ENCODE measurements at regions not wholly inside any gene's neighbourhood (a gene's known extent, or its start where the extent isn't known, plus 50 kb on each side); places are given as distances from the start of the nearest gene placed in this dataset.
"Not testable (repeated sequence)": the region's sequence is repeated elsewhere in the genome, so short reads cannot be mapped to it uniquely, and the experiment has no call there.

- Mint-ChIP-seq H3K4me1 (no peaks in the 10 kb centered on the region), H3K27ac (no peak overlapping the region), H3K9me3 (no peaks in the 10 kb centered on the region), H3K36me3 (ENCODE audit: low read depth) (no peaks in the 10 kb centered on the region), H3K27me3 (no peaks in the 10 kb centered on the region), H3K4me3 (no peak overlapping the region)
- ChIA-PET CTCF (no interaction called here), POLR2A (no interaction called here)
- no peak for DNase-seq
These were observed 187.0 kb upstream of the ATP10A start for GRCh38 chr15:26049900-26050657.

GRCh38 chr15:26048669-26049068 is 185.5 kb upstream of the ATP10A start:
- CTCF ChIA-PET = no interaction called here

GRCh38 chr15:26045516-26045915 is 182.4 kb upstream of the ATP10A start:
- Mint-ChIP-seq H3K27me3 (peaks cover 9% of the 10 kb centered on the region), H3K36me3 (ENCODE audit: low read depth) (no peaks in the 10 kb centered on the region), H3K4me3 (no peak overlapping the region), H3K9me3 (peaks cover 3% of the 10 kb centered on the region), H3K27ac (no peak overlapping the region), H3K4me1 (no peaks in the 10 kb centered on the region)
- ChIA-PET CTCF (no interaction called here), POLR2A (no interaction called here)
- DNase-seq = no peak

More at GRCh38 chr15:26048669-26049068, 185.5 kb upstream of the ATP10A start:
- Mint-ChIP-seq H3K4me3 (no peak overlapping the region), H3K36me3 (ENCODE audit: low read depth) (no peaks in the 10 kb centered on the region), H3K27me3 (no peaks in the 10 kb centered on the region), H3K27ac (no peak overlapping the region), H3K9me3 (no peaks in the 10 kb centered on the region), H3K4me1 (no peaks in the 10 kb centered on the region)
- POLR2A ChIA-PET = no interaction called here
- DNase-seq = no peak

GRCh38 chr15:26043018-26043417 is 179.9 kb upstream of the ATP10A start:
- Mint-ChIP-seq H3K4me3 (no peak overlapping the region), H3K27ac (no peak overlapping the region), H3K27me3 (peaks cover 16% of the 10 kb centered on the region), H3K9me3 (peaks cover 3% of the 10 kb centered on the region), H3K36me3 (ENCODE audit: low read depth) (no peaks in the 10 kb centered on the region), H3K4me1 (no peaks in the 10 kb centered on the region)
- CTCF ChIA-PET = no interaction called here
- POLR2A ChIA-PET = no interaction called here
- no peak for DNase-seq

GRCh38 chr15:26038693-26039092 is 175.6 kb upstream of the ATP10A start:
- Mint-ChIP-seq H3K27me3 (peaks cover 18% of the 10 kb centered on the region), H3K4me1 (no peaks in the 10 kb centered on the region), H3K9me3 (peaks cover 3% of the 10 kb centered on the region), H3K27ac (no peak overlapping the region), H3K36me3 (ENCODE audit: low read depth) (no peaks in the 10 kb centered on the region), H3K4me3 (no peak overlapping the region)
- DNase-seq = no peak
- CTCF ChIA-PET = interaction anchor here (1.0 kb wide), 1 partner anchor 530 kb away, joined by 3 read pairs; no protein-coding TSS in a partner anchor
- POLR2A ChIA-PET = no interaction called here

GRCh38 chr15:26037369-26037768 is 174.2 kb upstream of the ATP10A start:
- Mint-ChIP-seq H3K27me3 (peaks cover 16% of the 10 kb centered on the region), H3K36me3 (ENCODE audit: low read depth) (no peaks in the 10 kb centered on the region), H3K4me1 (no peaks in the 10 kb centered on the region), H3K4me3 (no peak overlapping the region), H3K9me3 (no peaks in the 10 kb centered on the region), H3K27ac (no peak overlapping the region)
- no peak for DNase-seq
- CTCF ChIA-PET = no interaction called here
- POLR2A ChIA-PET = no interaction called here

- Mint-ChIP-seq H3K4me3 (no peak overlapping the region), H3K9me3 (no peaks in the 10 kb centered on the region), H3K36me3 (ENCODE audit: low read depth) (no peaks in the 10 kb centered on the region)
These were observed 170.4 kb upstream of the ATP10A start for GRCh38 chr15:26033493-26033892.

GRCh38 chr15:26032162-26032846 is 169.2 kb upstream of the ATP10A start:
- peaks cover 3% of the 10 kb centered on the region for H3K27me3 Mint-ChIP-seq
- H3K4me3 Mint-ChIP-seq = no peak overlapping the region
- no peak overlapping the region for H3K27ac Mint-ChIP-seq
- no peak for DNase-seq
- CTCF ChIA-PET = no interaction called here
- H3K36me3 Mint-ChIP-seq (ENCODE audit: low read depth) = no peaks in the 10 kb centered on the region
- no peaks in the 10 kb centered on the region for H3K4me1 Mint-ChIP-seq
- H3K9me3 Mint-ChIP-seq = no peaks in the 10 kb centered on the region
- POLR2A ChIA-PET = no interaction called here

More at GRCh38 chr15:26033493-26033892, 170.4 kb upstream of the ATP10A start:
- POLR2A ChIA-PET = no interaction called here
- CTCF ChIA-PET = no interaction called here
- Mint-ChIP-seq H3K4me1 (no peaks in the 10 kb centered on the region), H3K27me3 (peaks cover 5% of the 10 kb centered on the region), H3K27ac (no peak overlapping the region)
- no peak for DNase-seq

GRCh38 chr15:26029586-26029985 is 166.5 kb upstream of the ATP10A start:
- CTCF ChIA-PET = not testable (repeated sequence)

GRCh38 chr15:26029146-26029545 is 166.0 kb upstream of the ATP10A start:
- no peak overlapping the region for H3K27ac Mint-ChIP-seq
- H3K4me1 Mint-ChIP-seq = no peaks in the 10 kb centered on the region
- no peaks in the 10 kb centered on the region for H3K9me3 Mint-ChIP-seq
- POLR2A ChIA-PET = no interaction called here
- no peak for DNase-seq
- no peaks in the 10 kb centered on the region for H3K27me3 Mint-ChIP-seq
- CTCF ChIA-PET = no interaction called here
- H3K4me3 Mint-ChIP-seq = no peak overlapping the region
- H3K36me3 Mint-ChIP-seq (ENCODE audit: low read depth) = no peaks in the 10 kb centered on the region

More at GRCh38 chr15:26029586-26029985, 166.5 kb upstream of the ATP10A start:
- DNase-seq; H3K27me3 Mint-ChIP-seq; POLR2A ChIA-PET; H3K9me3 Mint-ChIP-seq; H3K27ac Mint-ChIP-seq; H3K36me3 Mint-ChIP-seq (ENCODE audit: low read depth); H3K4me1 Mint-ChIP-seq; H3K4me3 Mint-ChIP-seq: not testable (repeated sequence)

GRCh38 chr15:26028086-26028740 is 165.1 kb upstream of the ATP10A start:
- Mint-ChIP-seq H3K4me3 (no peak overlapping the region), H3K27ac (no peak overlapping the region), H3K9me3 (no peaks in the 10 kb centered on the region), H3K27me3 (no peaks in the 10 kb centered on the region), H3K36me3 (ENCODE audit: low read depth) (no peaks in the 10 kb centered on the region), H3K4me1 (no peaks in the 10 kb centered on the region)
- no peak for DNase-seq
- CTCF ChIA-PET = no interaction called here
- POLR2A ChIA-PET = no interaction called here

- H3K4me1 Mint-ChIP-seq = not testable (repeated sequence)
These were observed 163.5 kb upstream of the ATP10A start for GRCh38 chr15:26026671-26027070.

GRCh38 chr15:26024241-26024640 is 161.1 kb upstream of the ATP10A start:
- Mint-ChIP-seq H3K4me3 (no peak overlapping the region), H3K36me3 (ENCODE audit: low read depth) (no peaks in the 10 kb centered on the region), H3K27me3 (no peaks in the 10 kb centered on the region), H3K4me1 (no peaks in the 10 kb centered on the region), H3K27ac (no peak overlapping the region), H3K9me3 (no peaks in the 10 kb centered on the region)
- ChIA-PET CTCF (no interaction called here), POLR2A (no interaction called here)
- DNase-seq = no peak

More at GRCh38 chr15:26026671-26027070, 163.5 kb upstream of the ATP10A start:
- H3K27ac Mint-ChIP-seq; H3K27me3 Mint-ChIP-seq; H3K36me3 Mint-ChIP-seq (ENCODE audit: low read depth); CTCF ChIA-PET; DNase-seq; POLR2A ChIA-PET; H3K9me3 Mint-ChIP-seq; H3K4me3 Mint-ChIP-seq: not testable (repeated sequence)

- ChIA-PET POLR2A (no interaction called here), CTCF (no interaction called here)
- H3K4me1 Mint-ChIP-seq = no peaks in the 10 kb centered on the region
- DNase-seq = no peak
- H3K27me3 Mint-ChIP-seq = no peaks in the 10 kb centered on the region
- H3K9me3 Mint-ChIP-seq = no peaks in the 10 kb centered on the region
- no peak overlapping the region for H3K27ac Mint-ChIP-seq
- H3K36me3 Mint-ChIP-seq (ENCODE audit: low read depth) = no peaks in the 10 kb centered on the region
- H3K4me3 Mint-ChIP-seq = no peak overlapping the region
These were observed 160.6 kb upstream of the ATP10A start for GRCh38 chr15:26023691-26024090.

Data from activated CD4-positive, alpha-beta memory T cell treated with anti-CD3 and anti-CD28 coated beads, Interleukin-2, amount 10 ng/mL, durations not matched to agents 7 days and 5 days (primary cell).